MM.1S (cell line): ENCODE measurements at regions not wholly inside any gene's neighbourhood (a gene's known extent, or its start where the extent isn't known, plus 50 kb on each side); places are given as distances from the start of the nearest gene placed in this dataset.

Experiments used
- DNase-seq: peaks from one replicate; pipeline ENCODE4 v3.0.0-alpha.2; 2015
- H2AFZ ChIP-seq: fragments of 300-600 bp; sonication (generic); 2 replicates; pipeline ENCODE4 v1.6.0; 2016; ENCODE audit warnings: antibody characterized with exemption, low read length
- H3F3A ChIP-seq: fragments of 300-600 bp; sonication (generic); 2 replicates; pipeline ENCODE4 v1.6.1; 2016; ENCODE audit warnings: mild to moderate bottlenecking, antibody characterized with exemption, low read length, moderate library complexity, mixed read lengths; ENCODE audit not compliant: insufficient read depth
- H3K27ac ChIP-seq: fragments of 300-600 bp; sonication (generic); 2 replicates; pipeline ENCODE4 v1.5.1; 2016; ENCODE audit warnings: mild to moderate bottlenecking, low read length
- H3K27me3 ChIP-seq: fragments of 300-600 bp; sonication (generic); replicated peaks from 2 replicates; pipeline ENCODE4 v1.6.0; 2016; ENCODE audit warnings: low read length; ENCODE audit not compliant: insufficient read depth
- H3K36me3 ChIP-seq: fragments of 300-600 bp; sonication (generic); replicated peaks from 2 replicates; pipeline ENCODE4 v1.6.1; 2016; ENCODE audit warnings: mild to moderate bottlenecking, low read length, mixed read lengths; ENCODE audit not compliant: insufficient read depth
- H3K4me1 ChIP-seq: fragments of 300-600 bp; sonication (generic); 2 replicates; pipeline ENCODE4 v1.6.1; 2016; ENCODE audit warnings: low read length, mixed read lengths
- H3K4me2 ChIP-seq: fragments of 300-600 bp; sonication (generic); 2 replicates; pipeline ENCODE4 v1.6.0; 2016; ENCODE audit warnings: low read depth, low read length
- H3K4me3 ChIP-seq: fragments of 300-600 bp; sonication (generic); 2 replicates; pipeline ENCODE4 v1.5.1; 2016; ENCODE audit warnings: low read length, mixed read lengths
- H3K79me2 ChIP-seq: fragments of 300-600 bp; sonication (generic); 2 replicates; pipeline ENCODE4 v1.6.1; 2016; ENCODE audit warnings: mixed run types, low read length, mixed read lengths
- H3K9ac ChIP-seq: fragments of 300-600 bp; sonication (generic); 2 replicates; pipeline ENCODE4 v1.6.1; 2016; ENCODE audit warnings: low read length, mixed read lengths
- H3K9me2 ChIP-seq: fragments of 300-600 bp; sonication (generic); replicated peaks from 2 replicates; pipeline ENCODE4 v1.6.1; 2016; ENCODE audit warnings: mild to moderate bottlenecking, low read length, mixed read lengths; ENCODE audit not compliant: insufficient read depth
- H3K9me3 ChIP-seq: fragments of 300-600 bp; sonication (generic); replicated peaks from 2 replicates; pipeline ENCODE4 v1.6.1; 2016; ENCODE audit warnings: mild to moderate bottlenecking, low read length, mixed read lengths; ENCODE audit not compliant: insufficient read depth
- H4K20me1 ChIP-seq: fragments of 300-600 bp; sonication (generic); 2 replicates; pipeline ENCODE4 v1.6.1; 2016; ENCODE audit warnings: mild to moderate bottlenecking, low read length, moderate library complexity, mixed read lengths; ENCODE audit not compliant: insufficient read depth
- CTCF ChIP-seq: fragments of 300-600 bp; sonication (generic); IDR thresholded peaks from 2 replicates; pipeline ENCODE4 v1.5.1; 2016; ENCODE audit warnings: antibody characterized with exemption, low read length, mixed read lengths
- EZH2 ChIP-seq: fragments of 300-600 bp; sonication (generic); optimal IDR thresholded peaks from 2 replicates; pipeline ENCODE3; 2017; ENCODE audit warnings: low read depth, mild to moderate bottlenecking, antibody characterized with exemption, low read length, mixed read lengths
- EZH2phosphoT487 ChIP-seq: fragments of 300-600 bp; sonication (generic); IDR thresholded peaks from 2 replicates; pipeline ENCODE4 v1.6.1; 2018; ENCODE audit warnings: antibody characterized with exemption, low read length

GRCh38 chr12:30463636-30464035 lies 232.0 kb downstream of the IPO8 start:
- H2AFZ ChIP-seq: no peak overlapping the region
- no peaks in the 10 kb centered on the region for H3K27me3 ChIP-seq
- no peak overlapping the region for H3K4me2 ChIP-seq
- no peaks in the 10 kb centered on the region for H3K9me2 ChIP-seq
- H3K4me1 ChIP-seq: no peaks in the 10 kb centered on the region
- H3K9ac ChIP-seq: no peak overlapping the region
- TF ChIP-seq EZH2phosphoT487 (no peak), CTCF (no peak), EZH2 (no peak)
- no peaks in the 10 kb centered on the region for H3K9me3 ChIP-seq
- no peak overlapping the region for H3K27ac ChIP-seq
- no peaks in the 10 kb centered on the region for H4K20me1 ChIP-seq
- H3K79me2 ChIP-seq: no peaks in the 10 kb centered on the region
- no peak for DNase-seq
- no peak overlapping the region for H3K4me3 ChIP-seq
- H3F3A ChIP-seq: no peaks in the 10 kb centered on the region
- no peaks in the 10 kb centered on the region for H3K36me3 ChIP-seq

- no peak overlapping the region for H3K4me3 ChIP-seq
- no peaks in the 10 kb centered on the region for H3K4me1 ChIP-seq
- H3K36me3 ChIP-seq: no peaks in the 10 kb centered on the region
- H4K20me1 ChIP-seq: no peaks in the 10 kb centered on the region
- H3K27ac ChIP-seq: no peak overlapping the region
- H3K9me2 ChIP-seq: no peaks in the 10 kb centered on the region
- DNase-seq: no peak
- no peaks in the 10 kb centered on the region for H3K79me2 ChIP-seq
- H3K9me3 ChIP-seq: no peaks in the 10 kb centered on the region
- no peaks in the 10 kb centered on the region for H3K27me3 ChIP-seq
- no peak for TF ChIP-seq CTCF
- no peak overlapping the region for H3K4me2 ChIP-seq
- no peaks in the 10 kb centered on the region for H3F3A ChIP-seq
- no peak overlapping the region for H3K9ac ChIP-seq
- no peak overlapping the region for H2AFZ ChIP-seq
Measured at GRCh38 chr12:30462249-30462648, 233.4 kb downstream of the IPO8 start.

GRCh38 chr12:30461026-30461615 lies 234.5 kb downstream of the IPO8 start:
- H3K36me3 ChIP-seq: no peaks in the 10 kb centered on the region
- H3K4me1 ChIP-seq: no peaks in the 10 kb centered on the region
- H3K79me2 ChIP-seq: no peaks in the 10 kb centered on the region
- H3F3A ChIP-seq: no peaks in the 10 kb centered on the region
- H3K27ac ChIP-seq: no peak overlapping the region
- H3K4me3 ChIP-seq: no peak overlapping the region
- H3K4me2 ChIP-seq: no peak overlapping the region
- TF ChIP-seq CTCF (no peak), EZH2phosphoT487 (no peak), EZH2 (no peak)
- H4K20me1 ChIP-seq: no peaks in the 10 kb centered on the region
- H3K27me3 ChIP-seq: no peaks in the 10 kb centered on the region
- H2AFZ ChIP-seq: no peak overlapping the region
- H3K9me2 ChIP-seq: no peaks in the 10 kb centered on the region
- H3K9ac ChIP-seq: no peak overlapping the region
- H3K9me3 ChIP-seq: no peaks in the 10 kb centered on the region
- no peak for DNase-seq
